K562 (cell line): ENCODE measurements at regions not wholly inside any gene's neighbourhood (a gene's known extent, or its start where the extent isn't known, plus 50 kb on each side); places are given as distances from the start of the nearest gene placed in this dataset.

Source experiments
- ATAC-seq: fragments of 200-7000 bp; cut with Tn5 transposase; 3 replicates; pipeline ENCODE4 v1.9.1; 2020; ENCODE audit warnings: moderate library complexity
- BruUV-seq: library from RNA; stranded (reverse); fragments of 400-500 nt; replicated peaks from 2 replicates; lab custom pipeline; 2021; lab: Mats Ljungman, UMichigan
- CTCF ChIA-PET: fragments of 300-600 bp; formaldehyde crosslinking; extraction: SDS; loops from one replicate; lab custom pipeline; 2021; ENCODE audit warnings: low intra/inter-chr PET ratio; lab: Yijun Ruan, JAX
- POLR2A ChIA-PET: fragments of 300-600, 350-650 bp; sonication (Branson Sonifier 250); formaldehyde crosslinking; extraction: SDS; loops from one replicate; lab custom pipeline; 2021; ENCODE audit warnings: antibody characterized with exemption, inconsistent platforms; lab: Yijun Ruan, JAX
- DNase-seq, 4 experiments: peaks; one replicate each; pipeline versions ENCODE4 v3.0.0 to v3.0.0-alpha.2; 2011 to 2018; ENCODE audit warnings: low spot score in 3 of 4, mixed read lengths in 3 of 4; ENCODE audit errors: extremely low read depth in 1 of 4
- FAIRE-seq: peaks from 2 replicates; lab custom pipeline; 2011; peaks lifted over from hg19 to GRCh38; lab: Jason Lieb, UNC
- H2AFZ ChIP-seq: 2 replicates; pipeline ENCODE4 v1.6.0; 2011; ENCODE audit warnings: low read depth, low read length, control low read depth, inconsistent platforms
- H3K27ac ChIP-seq: fragments of 200-600 bp; 3 replicates; pipeline ENCODE4 v1.8.0; 2011; ENCODE audit warnings: low read depth, mild to moderate bottlenecking, control low read depth, inconsistent platforms, low read length, moderate library complexity, mixed read lengths; ENCODE audit errors: extremely low read depth
- H3K27me3 ChIP-seq, 2 experiments: fragments of 300-600 bp in 1 of 2; 2 replicates in 1 of 2; 3 replicates in 1 of 2; pipeline versions ENCODE4 v1.6.0 to v1.8.0; 2011; ENCODE audit warnings: inconsistent platforms in 2 of 2, low read length in 2 of 2, mild to moderate bottlenecking in 1 of 2, mixed read lengths in 1 of 2, moderate library complexity in 1 of 2; ENCODE audit not compliant: control insufficient read depth in 2 of 2, insufficient read depth in 2 of 2
- H3K36me3 ChIP-seq: fragments of 300-600 bp; 3 replicates; pipeline ENCODE4 v1.8.0; 2011; ENCODE audit warnings: mild to moderate bottlenecking, low read length, inconsistent platforms; ENCODE audit not compliant: control insufficient read depth, insufficient read depth
- H3K4me1 ChIP-seq, 2 experiments: fragments of 200-600 bp in 1 of 2; replicated peaks in 1 of 2; 2 replicates in 1 of 2; 3 replicates in 1 of 2; pipeline versions ENCODE4 v1.5.1 to v1.8.0; 2011; ENCODE audit warnings: inconsistent platforms in 2 of 2, low read length in 2 of 2, mild to moderate bottlenecking in 1 of 2, mixed read lengths in 1 of 2, moderate library complexity in 1 of 2; ENCODE audit not compliant: control insufficient read depth in 2 of 2, insufficient read depth in 2 of 2
- H3K4me2 ChIP-seq: 2 replicates; pipeline ENCODE4 v1.6.1; 2011; ENCODE audit warnings: low read length, control low read depth, inconsistent platforms, mixed read lengths; ENCODE audit not compliant: insufficient read depth
- H3K4me3 ChIP-seq: fragments of 200-600 bp; sonication (generic), shearing (Covaris generic); 2 replicates; pipeline ENCODE4 v1.5.1; 2016; ENCODE audit warnings: control low read depth, inconsistent platforms
- H3K79me2 ChIP-seq: fragments of 200-600 bp; 3 replicates; pipeline ENCODE4 v1.8.0; 2011; ENCODE audit warnings: low read length, inconsistent platforms; ENCODE audit not compliant: control insufficient read depth, insufficient read depth
- H3K9ac ChIP-seq, 2 experiments: 2 replicates each; pipeline versions ENCODE4 v1.6.0 to v1.6.1; 2011; ENCODE audit warnings: low read depth in 2 of 2, low read length in 2 of 2, control low read depth in 1 of 2, inconsistent platforms in 1 of 2, mild to moderate bottlenecking in 1 of 2, mixed read lengths in 1 of 2; ENCODE audit not compliant: insufficient read depth in 1 of 2
- H3K9me1 ChIP-seq: one replicate; pipeline ENCODE4 v1.6.0; 2011; ENCODE audit warnings: inconsistent platforms, mild to moderate bottlenecking, low read length, moderate library complexity; ENCODE audit not compliant: control insufficient read depth, insufficient read depth
- H3K9me3 ChIP-seq: replicated peaks from 2 replicates; pipeline ENCODE4 v1.5.1; 2011; ENCODE audit warnings: low read depth, low read length, inconsistent platforms; ENCODE audit not compliant: control insufficient read depth, insufficient read depth
- H4K20me1 ChIP-seq: replicated peaks from 2 replicates; pipeline ENCODE4 v1.6.1; 2011; ENCODE audit warnings: low read length, inconsistent platforms, mixed read lengths; ENCODE audit not compliant: control insufficient read depth, insufficient read depth
- CBX1 ChIP-seq: sonication (generic); IDR thresholded peaks from 2 replicates; pipeline ENCODE4 v1.6.1; 2016; ENCODE audit warnings: antibody characterized with exemption, low read depth, mild to moderate bottlenecking
- CEBPB ChIP-seq: fragments of 450-650 bp; IDR thresholded peaks from 2 replicates; pipeline ENCODE4 v1.6.1; 2016; ENCODE audit warnings: missing genetic modification characterization, missing compliant biosample characterization
- CXXC5 ChIP-seq: fragments of 250-450 bp; sonication (Bioruptor Pico); IDR thresholded peaks from 2 replicates; pipeline ENCODE4 v1.8.0; 2022; ENCODE audit warnings: inconsistent platforms, mild to moderate bottlenecking, moderate library complexity
- PYGO2 ChIP-seq: fragments of 450-650 bp; IDR thresholded peaks from 2 replicates; pipeline ENCODE4 v1.6.1; 2016; ENCODE audit warnings: mild to moderate bottlenecking, missing genetic modification characterization, moderate library complexity, missing compliant biosample characterization
- XRCC5 ChIP-seq: fragments of 200-400 bp; formaldehyde crosslinking; IDR thresholded peaks from 2 replicates; pipeline ENCODE4 v1.6.1; 2017; ENCODE audit warnings: low read depth, mild to moderate bottlenecking, low read length
- WGBS: fragments of 100-300 bp; shearing (Covaris generic); methylation state at CpG from one replicate; pipeline ENCODE4 v1.1.6; 2016; ENCODE audit warnings: low coverage, mixed read lengths; ENCODE audit not compliant: insufficient coverage; ENCODE audit errors: missing lambda C conversion rate; 5-methylcytosine and 5-hydroxymethylcytosine counted together
- in situ Hi-C: fragments of 300-500 bp; cut with MboI; formaldehyde crosslinking; loops from 4 replicates; pipeline ENCODE4 v1.15.0; 2018; ENCODE audit warnings: inconsistent platforms, mixed read lengths
- intact Hi-C: fragments of 100-400 bp; cut with micrococcal nuclease; formaldehyde crosslinking; loops from 2 replicates; pipeline ENCODE4 v1.14.2; 2022

DNA sequence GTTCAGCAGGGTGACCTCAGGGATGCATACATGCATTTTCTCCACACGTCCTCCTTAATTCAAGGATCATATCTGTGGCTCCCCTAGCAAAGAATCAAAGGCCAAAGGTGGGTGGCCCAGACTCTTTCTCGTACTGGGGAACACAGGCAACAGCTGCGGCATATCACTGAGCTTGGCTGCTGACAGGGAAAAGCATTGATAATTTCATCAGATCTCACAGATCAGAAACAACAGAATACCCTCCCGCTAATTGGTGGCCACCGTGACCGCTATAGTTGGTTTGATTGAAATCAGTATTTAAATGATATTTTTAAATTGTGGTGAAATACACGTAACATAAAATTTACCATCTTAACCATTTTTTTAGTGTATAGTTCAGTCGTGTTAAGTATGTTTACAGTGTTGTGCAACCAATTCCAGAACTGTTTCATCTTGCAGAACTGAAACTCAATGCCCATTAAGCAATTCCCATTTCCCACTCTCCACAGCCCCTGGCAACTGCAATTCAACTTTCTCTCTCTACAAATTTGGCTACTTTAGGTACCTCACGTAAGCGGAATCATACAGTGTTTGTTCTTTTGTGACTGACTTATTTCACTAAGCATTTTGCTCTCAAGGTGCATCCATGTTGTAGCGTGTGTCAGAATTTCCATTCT, 74.7 kb upstream of the TMEM170B start:
- ATAC-seq (no peak), FAIRE-seq (no peak), DNase-seq (no peak)
- H3K27me3 ChIP-seq: no peaks in the 10 kb centered on the region; a peak in 1 of 5 replicates
- in situ Hi-C loops: no loop called here
- H3K27ac ChIP-seq: no peak overlapping the region
- H3K9me1 ChIP-seq: no peaks in the 10 kb centered on the region
- BruUV-seq: no TSS peak
- whole genome bisulfite sequencing: under 1% methylated on average over 11 of the region's 11 CpGs
- ChIA-PET POLR2A (no interaction called here), CTCF (no interaction called here)
- no peaks in the 10 kb centered on the region; a peak in 1 of 5 replicates for H3K4me1 ChIP-seq
- no peak overlapping the region for H3K9ac ChIP-seq
- H3K4me3 ChIP-seq: no peak overlapping the region
- intact Hi-C loops: no loop called here
- no peaks in the 10 kb centered on the region; the same call in 1 of the 2 replicates for H4K20me1 ChIP-seq
- no peaks in the 10 kb centered on the region for H3K9me3 ChIP-seq
- TF ChIP-seq CXXC5: no peak
- TF ChIP-seq CEBPB (tag): peak; percentile 16; the same call in 1 of the 2 replicates
- no peak for TF ChIP-seq XRCC5
- no peak for TF ChIP-seq CBX1
- TF ChIP-seq PYGO2 (tag): no peak
- H3K4me2 ChIP-seq: no peak overlapping the region
- H3K36me3 ChIP-seq: no peaks in the 10 kb centered on the region
- no peak overlapping the region for H2AFZ ChIP-seq
- H3K79me2 ChIP-seq: no peaks in the 10 kb centered on the region
